Nucleus accumbens (tissue), 56 donors: ENCODE measurements at regions not wholly inside any gene's neighbourhood (a gene's known extent, or its start where the extent isn't known, plus 50 kb on each side); places are given as distances from the start of the nearest gene placed in this dataset.

ENCODE experiments used
- DNase-seq, 56 donors: peaks; one replicate each; lab custom pipeline; 2025; lab: John Stamatoyannopoulos, UW

- DNase-seq, result no peak
Measured at GRCh38 chr2:42108852-42109251, 60.3 kb upstream of the EML4 start.

- DNase-seq, result no peak
Measured at GRCh38 chr2:42109959-42110640, 59.1 kb upstream of the EML4 start.

GRCh38 chr2:42110641-42111322 lies 58.4 kb upstream of the EML4 start:
- DNase-seq, result peak in 2 of 56 donors; percentile 12 to 28

GRCh38 chr2:42112418-42112817 lies 56.7 kb upstream of the EML4 start:
- no peak for DNase-seq

GRCh38 chr2:42113452-42113851 lies 55.7 kb upstream of the EML4 start:
- DNase-seq, result no peak

GRCh38 chr2:42114091-42114490 lies 55.1 kb upstream of the EML4 start:
- DNase-seq, result no peak

GRCh38 chr2:42115588-42115987 lies 53.6 kb upstream of the EML4 start:
- DNase-seq, result no peak

- no peak for DNase-seq
Measured at GRCh38 chr2:42116195-42117181, 52.7 kb upstream of the EML4 start.

GRCh38 chr2:42117182-42117579 lies 52.0 kb upstream of the EML4 start:
- no peak for DNase-seq

- DNase-seq, result no peak
Measured at GRCh38 chr2:42117923-42118753, 51.0 kb upstream of the EML4 start.

- DNase-seq, result no peak
Measured at GRCh38 chr2:42118754-42119569, 50.2 kb upstream of the EML4 start.
